Activated T-helper 1 cell treated with anti-CD3 and anti-CD28 coated beads, Interleukin-12 subunit alpha, Interleukin-12 subunit beta, Interleukin-2, Interleukin-4 antibody, amounts not matched to agents 30 ng/mL and 10 ng/mL and 1 ng/mL, durations not matched to agents 14 hours and 24 hours and 36 hours (primary cell): ENCODE measurements at regions not wholly inside any gene's neighbourhood (a gene's known extent, or its start where the extent isn't known, plus 50 kb on each side); places are given as distances from the start of the nearest gene placed in this dataset.
"Not testable (repeated sequence)": the region's sequence is repeated elsewhere in the genome, so short reads cannot be mapped to it uniquely, and the experiment has no call there.

Source experiments
- DNase-seq: peaks from one replicate; pipeline ENCODE4 v3.0.0; 2021; ENCODE audit warnings: low spot score
- H3K27ac Mint-ChIP-seq: one replicate; pipeline ENCODE4 v1.8.0; 2021; ENCODE audit warnings: mild to moderate bottlenecking, mixed read lengths
- H3K27me3 Mint-ChIP-seq: one replicate; pipeline ENCODE4 v1.8.0; 2022; ENCODE audit warnings: mild to moderate bottlenecking, moderate library complexity, mixed read lengths; ENCODE audit not compliant: insufficient read depth
- H3K36me3 Mint-ChIP-seq: one replicate; pipeline ENCODE4 v1.8.0; 2021; ENCODE audit warnings: low read depth, mixed read lengths
- H3K4me1 Mint-ChIP-seq: one replicate; pipeline ENCODE4 v1.8.0; 2021; ENCODE audit warnings: low read depth, mixed read lengths
- H3K4me3 Mint-ChIP-seq: one replicate; pipeline ENCODE4 v1.8.0; 2021; ENCODE audit warnings: mild to moderate bottlenecking, moderate library complexity, mixed read lengths
- H3K9me3 Mint-ChIP-seq: one replicate; pipeline ENCODE4 v1.8.0; 2021; ENCODE audit warnings: mixed read lengths
- intact Hi-C: fragments of 100-400 bp; cut with micrococcal nuclease; formaldehyde crosslinking; loops from one replicate; pipeline ENCODE4 v1.15.1; 2024

- Mint-ChIP-seq H3K4me3 (no peak overlapping the region), H3K9me3 (no peaks in the 10 kb centered on the region), H3K4me1 (no peaks in the 10 kb centered on the region), H3K36me3 (no peaks in the 10 kb centered on the region), H3K27ac (no peak overlapping the region), H3K27me3 (no peaks in the 10 kb centered on the region)
- intact Hi-C loops, result no loop called here
- no peak for DNase-seq
Observed at GRCh38 chr9:85368781-85369180, 373.0 kb downstream of the AGTPBP1 start.

GRCh38 chr9:85359161-85359560 lies 382.6 kb downstream of the AGTPBP1 start:
- Mint-ChIP-seq H3K36me3 (no peaks in the 10 kb centered on the region), H3K4me3 (no peak overlapping the region), H3K27ac (no peak overlapping the region), H3K9me3 (no peaks in the 10 kb centered on the region), H3K27me3 (no peaks in the 10 kb centered on the region), H3K4me1 (no peaks in the 10 kb centered on the region)
- intact Hi-C loops, result no loop called here
- DNase-seq, result no peak

GRCh38 chr9:85349046-85349445 lies 392.7 kb downstream of the AGTPBP1 start:
- Mint-ChIP-seq H3K27me3 (peaks cover 5% of the 10 kb centered on the region), H3K36me3 (no peaks in the 10 kb centered on the region), H3K4me3 (no peak overlapping the region), H3K27ac (no peak overlapping the region), H3K9me3 (no peaks in the 10 kb centered on the region), H3K4me1 (no peaks in the 10 kb centered on the region)
- intact Hi-C loops, result no loop called here
- DNase-seq, result no peak

GRCh38 chr9:85347541-85347940 lies 394.2 kb downstream of the AGTPBP1 start:
- no peak for DNase-seq
- no peak overlapping the region for H3K27ac Mint-ChIP-seq
- H3K4me1 Mint-ChIP-seq, result no peaks in the 10 kb centered on the region
- H3K9me3 Mint-ChIP-seq, result no peaks in the 10 kb centered on the region
- H3K36me3 Mint-ChIP-seq, result no peaks in the 10 kb centered on the region
- peaks cover 5% of the 10 kb centered on the region for H3K27me3 Mint-ChIP-seq
- intact Hi-C loops, result no loop called here
- no peak overlapping the region for H3K4me3 Mint-ChIP-seq

GRCh38 chr9:85344901-85345300 lies 396.9 kb downstream of the AGTPBP1 start:
- Mint-ChIP-seq H3K36me3 (no peaks in the 10 kb centered on the region), H3K9me3 (no peaks in the 10 kb centered on the region), H3K4me3 (no peak overlapping the region), H3K4me1 (no peaks in the 10 kb centered on the region), H3K27me3 (peaks cover 5% of the 10 kb centered on the region), H3K27ac (no peak overlapping the region)
- no peak for DNase-seq
- intact Hi-C loops, result no loop called here

- Mint-ChIP-seq H3K27ac (no peak overlapping the region), H3K9me3 (no peaks in the 10 kb centered on the region), H3K4me3 (no peak overlapping the region), H3K27me3 (peaks cover 2% of the 10 kb centered on the region), H3K4me1 (no peaks in the 10 kb centered on the region), H3K36me3 (no peaks in the 10 kb centered on the region)
- intact Hi-C loops, result no loop called here
- DNase-seq, result no peak
Observed at GRCh38 chr9:85339338-85339737, 402.4 kb downstream of the AGTPBP1 start.

GRCh38 chr9:85334228-85334627 lies 407.5 kb downstream of the AGTPBP1 start:
- Mint-ChIP-seq H3K27me3 (peaks cover 2% of the 10 kb centered on the region), H3K4me1 (no peaks in the 10 kb centered on the region), H3K4me3 (no peak overlapping the region), H3K9me3 (no peaks in the 10 kb centered on the region), H3K27ac (no peak overlapping the region), H3K36me3 (no peaks in the 10 kb centered on the region)
- intact Hi-C loops, result no loop called here
- DNase-seq, result no peak

GRCh38 chr9:85332487-85332886 lies 409.3 kb downstream of the AGTPBP1 start:
- H3K4me3 Mint-ChIP-seq, result no peak overlapping the region
- H3K27ac Mint-ChIP-seq, result no peak overlapping the region
- no peaks in the 10 kb centered on the region for H3K4me1 Mint-ChIP-seq
- H3K36me3 Mint-ChIP-seq, result no peaks in the 10 kb centered on the region
- DNase-seq, result no peak
- no peaks in the 10 kb centered on the region for H3K9me3 Mint-ChIP-seq
- H3K27me3 Mint-ChIP-seq, result no peaks in the 10 kb centered on the region
- intact Hi-C loops, result no loop called here

GRCh38 chr9:85331626-85332025 lies 410.1 kb downstream of the AGTPBP1 start:
- intact Hi-C loops, result no loop called here
- Mint-ChIP-seq H3K27me3 (no peaks in the 10 kb centered on the region), H3K9me3 (no peaks in the 10 kb centered on the region), H3K4me1 (no peaks in the 10 kb centered on the region), H3K36me3 (no peaks in the 10 kb centered on the region), H3K4me3 (no peak overlapping the region), H3K27ac (no peak overlapping the region)
- DNase-seq, result no peak

GRCh38 chr9:85322592-85322991 lies 419.2 kb downstream of the AGTPBP1 start:
- DNase-seq, result no peak
- H3K27ac Mint-ChIP-seq, result no peak overlapping the region
- H3K9me3 Mint-ChIP-seq, result no peaks in the 10 kb centered on the region
- H3K4me1 Mint-ChIP-seq, result no peaks in the 10 kb centered on the region
- intact Hi-C loops, result no loop called here
- H3K4me3 Mint-ChIP-seq, result no peak overlapping the region
- H3K27me3 Mint-ChIP-seq, result no peaks in the 10 kb centered on the region
- H3K36me3 Mint-ChIP-seq, result no peaks in the 10 kb centered on the region

GRCh38 chr9:85321561-85321960 lies 420.2 kb downstream of the AGTPBP1 start:
- H3K27ac Mint-ChIP-seq, result no peak overlapping the region
- H3K36me3 Mint-ChIP-seq, result no peaks in the 10 kb centered on the region
- intact Hi-C loops, result no loop called here

GRCh38 chr9:85319936-85320656 lies 421.7 kb downstream of the AGTPBP1 start:
- H3K27ac Mint-ChIP-seq, result no peak overlapping the region
- H3K4me1 Mint-ChIP-seq, result no peaks in the 10 kb centered on the region
- H3K9me3 Mint-ChIP-seq, result no peaks in the 10 kb centered on the region
- no peaks in the 10 kb centered on the region for H3K36me3 Mint-ChIP-seq
- no peaks in the 10 kb centered on the region for H3K27me3 Mint-ChIP-seq
- no peak overlapping the region for H3K4me3 Mint-ChIP-seq
- intact Hi-C loops, result no loop called here
- no peak for DNase-seq

More at GRCh38 chr9:85321561-85321960, 420.2 kb downstream of the AGTPBP1 start:
- Mint-ChIP-seq H3K4me1 (no peaks in the 10 kb centered on the region), H3K27me3 (no peaks in the 10 kb centered on the region), H3K9me3 (no peaks in the 10 kb centered on the region), H3K4me3 (no peak overlapping the region)
- no peak for DNase-seq

GRCh38 chr9:85315535-85315934 lies 426.2 kb downstream of the AGTPBP1 start:
- H3K27ac Mint-ChIP-seq, H3K4me3 Mint-ChIP-seq, H3K36me3 Mint-ChIP-seq, H3K4me1 Mint-ChIP-seq, H3K27me3 Mint-ChIP-seq, H3K9me3 Mint-ChIP-seq, DNase-seq, intact Hi-C loops: not testable (repeated sequence)

- Mint-ChIP-seq H3K27ac (no peak overlapping the region), H3K27me3 (no peaks in the 10 kb centered on the region), H3K4me1 (no peaks in the 10 kb centered on the region), H3K4me3 (no peak overlapping the region), H3K36me3 (no peaks in the 10 kb centered on the region), H3K9me3 (peaks cover 9% of the 10 kb centered on the region)
- no peak for DNase-seq
- intact Hi-C loops, result no loop called here
Observed at GRCh38 chr9:85310573-85310972, 431.2 kb downstream of the AGTPBP1 start.
